HepG2 (cell line): ENCODE measurements at regions not wholly inside any gene's neighbourhood (a gene's known extent, or its start where the extent isn't known, plus 50 kb on each side); places are given as distances from the start of the nearest gene placed in this dataset.

Source experiments
- ATAC-seq: fragments of 200-7000 bp; cut with Tn5 transposase; 3 replicates; pipeline ENCODE4 v1.9.1; 2020; ENCODE audit warnings: mild to moderate bottlenecking, moderate library complexity
- BruUV-seq: library from RNA; stranded (reverse); fragments of 400-500 nt; replicated peaks from 2 replicates; lab custom pipeline; 2021; lab: Mats Ljungman, UMichigan
- CTCF ChIA-PET: fragments of 300-600 bp; formaldehyde crosslinking; extraction: SDS; loops from one replicate; lab custom pipeline; 2021; ENCODE audit warnings: low total read pairs, inconsistent platforms, low intra/inter-chr PET ratio; lab: Yijun Ruan, JAX
- POLR2A ChIA-PET: fragments of 350-600 bp; sonication (Branson Sonifier 250); formaldehyde crosslinking; loops from one replicate; lab custom pipeline; 2020; ENCODE audit warnings: antibody characterized with exemption, inconsistent platforms; lab: Yijun Ruan, JAX
- DNase-seq: peaks from one replicate; pipeline ENCODE4 v3.0.0-alpha.2; 2015; ENCODE audit warnings: low spot score
- FAIRE-seq: peaks from 3 replicates; lab custom pipeline; 2011; peaks lifted over from hg19 to GRCh38; lab: Jason Lieb, UNC
- H2AFZ ChIP-seq: one replicate; pipeline ENCODE4 v1.6.1; 2011; ENCODE audit warnings: low read length, inconsistent platforms
- H3K27ac ChIP-seq: fragments of 300-600 bp; 3 replicates; pipeline ENCODE4 v1.8.0; 2011; ENCODE audit warnings: mixed run types, mild to moderate bottlenecking, mixed read lengths, low read length, inconsistent platforms; ENCODE audit not compliant: insufficient read depth; ENCODE audit errors: extremely low read length
- H3K27me3 ChIP-seq, 2 experiments: fragments of 200-600 bp in 1 of 2; 2 replicates in 1 of 2; 3 replicates in 1 of 2; pipeline versions ENCODE4 v1.6.0 to v1.8.0; 2011; ENCODE audit warnings: low read length in 2 of 2, mild to moderate bottlenecking in 2 of 2, moderate library complexity in 2 of 2, inconsistent platforms in 1 of 2; ENCODE audit not compliant: insufficient read depth in 2 of 2, control insufficient read depth in 1 of 2
- H3K36me3 ChIP-seq, 2 experiments: fragments of 200-600 bp in 1 of 2; replicated peaks in 1 of 2; 2 replicates in 1 of 2; 3 replicates in 1 of 2; pipeline versions ENCODE4 v1.5.1 to v1.8.0; 2011; ENCODE audit warnings: low read length in 2 of 2, inconsistent platforms in 1 of 2; ENCODE audit not compliant: insufficient read depth in 2 of 2, control insufficient read depth in 1 of 2
- H3K4me1 ChIP-seq: 2 replicates; pipeline ENCODE4 v1.5.1; 2012; ENCODE audit warnings: low read length, inconsistent platforms; ENCODE audit not compliant: insufficient read depth
- H3K4me2 ChIP-seq: 2 replicates; pipeline ENCODE4 v1.6.0; 2011; ENCODE audit warnings: low read depth, low read length, inconsistent platforms
- H3K4me3 ChIP-seq, 3 experiments: fragments of 200-600 bp in 1 of 3; sonication (generic), shearing (Covaris generic) in 1 of 3; replicated peaks in 1 of 3; 2 replicates each; pipeline ENCODE4 v1.5.1; 2011 to 2016; ENCODE audit warnings: low read length in 3 of 3, inconsistent platforms in 2 of 3, low read depth in 2 of 3, mild to moderate bottlenecking in 2 of 3, control low read depth in 1 of 3, mixed read lengths in 1 of 3; ENCODE audit not compliant: insufficient read depth in 1 of 3
- H3K79me2 ChIP-seq: one replicate; pipeline ENCODE4 v1.6.1; 2011; ENCODE audit warnings: low read length, inconsistent platforms; ENCODE audit not compliant: insufficient read depth
- H3K9ac ChIP-seq: 2 replicates; pipeline ENCODE4 v1.6.0; 2011; ENCODE audit warnings: mild to moderate bottlenecking, low read depth, low read length, inconsistent platforms; ENCODE audit not compliant: insufficient read depth
- H3K9me3 ChIP-seq: 2 replicates; pipeline ENCODE4 v1.5.1; 2012; ENCODE audit warnings: mild to moderate bottlenecking, low read length
- H4K20me1 ChIP-seq: 2 replicates; pipeline ENCODE4 v1.6.0; 2011; ENCODE audit warnings: inconsistent platforms, mild to moderate bottlenecking, low read length, moderate library complexity; ENCODE audit not compliant: insufficient read depth
- HMGXB4 ChIP-seq, 2 experiments: sonication (generic) in 1 of 2; formaldehyde crosslinking in 1 of 2; IDR thresholded peaks; 2 replicates each; pipeline versions ENCODE4 v1.4.0 to v1.6.1; 2018 to 2020; ENCODE audit warnings: missing genetic modification reagents in 2 of 2, borderline replicate concordance in 1 of 2, low read depth in 1 of 2, mild to moderate bottlenecking in 1 of 2, missing biosample characterization in 1 of 2
- NCOA1 ChIP-seq: sonication (generic); formaldehyde crosslinking; IDR thresholded peaks from 2 replicates; pipeline ENCODE4 v1.9.0; 2021; ENCODE audit warnings: missing genetic modification reagents
- NFIC ChIP-seq: IDR thresholded peaks from 2 replicates; pipeline ENCODE4 v1.6.1; 2012; ENCODE audit warnings: mild to moderate bottlenecking, low read length, inconsistent platforms
- NPAS2 ChIP-seq: sonication (generic); formaldehyde crosslinking; IDR thresholded peaks from 2 replicates; pipeline ENCODE4 v1.8.0; 2022; ENCODE audit warnings: mild to moderate bottlenecking, missing genetic modification reagents, borderline replicate concordance
- ZMYM2 ChIP-seq: sonication (generic); formaldehyde crosslinking; IDR thresholded peaks from 2 replicates; pipeline ENCODE4 v1.8.0; 2022; ENCODE audit warnings: mild to moderate bottlenecking, missing genetic modification reagents
- ZNF556 ChIP-seq: sonication (generic); formaldehyde crosslinking; IDR thresholded peaks from 2 replicates; pipeline ENCODE4 v1.4.0; 2020; ENCODE audit warnings: mild to moderate bottlenecking, missing genetic modification reagents, borderline replicate concordance
- ZNF703 ChIP-seq: sonication (generic); formaldehyde crosslinking; IDR thresholded peaks from 2 replicates; pipeline ENCODE4 v1.5.1; 2020; ENCODE audit warnings: missing genetic modification reagents, mild to moderate bottlenecking, moderate library complexity, borderline replicate concordance
- ZUFSP ChIP-seq: sonication (generic); formaldehyde crosslinking; IDR thresholded peaks from 2 replicates; pipeline ENCODE4 v1.9.0; 2021; ENCODE audit warnings: missing genetic modification reagents, mild to moderate bottlenecking, borderline replicate concordance
- WGBS: methylation state at CpG from one replicate; pipeline ENCODE4 v1.1.6; 2017; ENCODE audit warnings: low lambda C conversion rate; 5-methylcytosine and 5-hydroxymethylcytosine counted together
- in situ Hi-C: cut with HindIII; loops from 2 replicates; pipeline ENCODE4 v1.10.0; 2017; ENCODE audit warnings: low pct_unique_long_range_greater_than_20kb; ENCODE audit not compliant: extremely low pct_ligation_motif_present
- intact Hi-C: fragments of 100-400 bp; cut with micrococcal nuclease; formaldehyde crosslinking; loops from one replicate; pipeline ENCODE4 v1.10.0; 2022; ENCODE audit not compliant: unreplicated experiment

GRCh38 chr6:1485678-1486077 lies 96.3 kb downstream of the FOXF2 start:
- Histone ChIP-seq H3K27ac (no peak overlapping the region), H3K4me1 (no peaks in the 10 kb centered on the region), H3K4me3 (no peak overlapping the region), H3K9ac (no peak overlapping the region), H3K9me3 (no peaks in the 10 kb centered on the region), H2AFZ (no peak overlapping the region), H3K27me3 (peaks cover 0 to 17% of the 10 kb centered on the region in 2 experiments; a peak in 4 of 5 replicates), H3K79me2 (no peaks in the 10 kb centered on the region), H3K36me3 (no peaks in the 10 kb centered on the region), H3K4me2 (no peak overlapping the region), H4K20me1 (no peaks in the 10 kb centered on the region)
- in situ Hi-C loops, result no loop called here
- no TSS peak for BruUV-seq
- FAIRE-seq, result no peak
- ChIA-PET POLR2A (no interaction called here), CTCF (no interaction called here)
- intact Hi-C loops, result no loop called here
- DNase-seq, result no peak
- 19% methylated on average over 5 of the region's 5 CpGs for WGBS
- ATAC-seq, result no peak
- no peak for TF ChIP-seq ZUFSP (CRISPR knock-in tag)
- no peak for TF ChIP-seq NCOA1 (CRISPR knock-in tag)
- no peak for TF ChIP-seq ZNF556 (CRISPR knock-in tag)
- TF ChIP-seq NPAS2, result no peak

GRCh38 chr6:1486387-1486786 lies 97.0 kb downstream of the FOXF2 start:
- no peak for ATAC-seq
- Histone ChIP-seq H3K4me3 (no peak overlapping the region), H3K9ac (no peak overlapping the region), H3K27ac (no peak overlapping the region), H4K20me1 (no peaks in the 10 kb centered on the region), H3K79me2 (no peaks in the 10 kb centered on the region), H3K9me3 (no peaks in the 10 kb centered on the region), H3K4me1 (no peaks in the 10 kb centered on the region), H3K36me3 (no peaks in the 10 kb centered on the region), H3K4me2 (no peak overlapping the region), H2AFZ (no peak overlapping the region), H3K27me3 (peaks cover 0 to 18% of the 10 kb centered on the region in 2 experiments; a peak in 4 of 5 replicates)
- no TSS peak for BruUV-seq
- no peak for TF ChIP-seq ZMYM2
- no peak for TF ChIP-seq NFIC
- TF ChIP-seq ZNF703 (CRISPR knock-in tag), result no peak
- no peak for TF ChIP-seq HMGXB4 (CRISPR knock-in tag; IDR thresholded peaks at IDR 0.05; ENCODE audit: borderline replicate concordance in 1 of 2, low read depth in 1 of 2)
- DNase-seq, result no peak
- in situ Hi-C loops (no loop called here), intact Hi-C loops (no loop called here)
- ChIA-PET CTCF (no interaction called here), POLR2A (no interaction called here)
- no peak for FAIRE-seq
- WGBS, result 5% methylated on average over 1 of the region's 1 CpG
